ENCODE measurements at regions not wholly inside any gene's neighbourhood (a gene's known extent, or its start where the extent isn't known, plus 50 kb on each side); places are given as distances from the start of the nearest gene placed in this dataset.

DNA sequence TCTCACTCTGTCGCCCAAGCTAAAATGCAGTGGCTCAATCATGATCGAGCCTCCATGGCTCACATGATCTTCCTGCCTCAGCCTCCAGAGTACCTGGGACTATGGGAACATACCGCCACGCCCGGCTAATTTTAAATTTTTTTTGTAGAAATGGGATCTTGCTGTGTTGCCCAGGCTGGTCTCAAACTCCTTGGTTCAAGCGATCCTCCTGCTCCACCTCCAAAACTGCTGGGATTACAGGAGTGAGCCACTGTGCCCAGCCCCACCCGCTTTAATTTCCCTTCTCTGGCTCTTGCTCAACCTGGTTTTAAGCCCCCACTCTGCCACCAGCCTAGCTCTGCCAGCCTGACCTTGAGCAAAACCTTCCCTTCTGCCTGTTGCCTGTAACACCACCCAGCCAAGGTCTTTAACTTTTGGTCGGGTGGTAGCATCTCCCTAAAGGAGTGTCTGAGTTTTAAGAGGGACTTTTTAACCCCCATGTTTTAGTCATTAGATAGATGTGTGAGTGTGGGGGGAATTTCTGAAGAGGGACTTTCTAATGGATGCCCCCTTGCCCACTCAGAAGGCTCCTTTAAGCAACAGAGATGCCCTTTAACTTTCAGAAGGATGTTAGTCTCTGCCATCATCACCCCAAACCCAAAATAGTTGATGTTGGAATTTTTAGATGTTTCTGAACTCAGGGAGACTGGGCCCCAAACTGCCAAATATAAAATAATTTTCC, 71.8 kb upstream of the FOXP4 start:
- DNase-seq: no peak

GRCh38 chr6:41475164-41475563, 71.0 kb upstream of the FOXP4 start:
- no peak for DNase-seq

DNA sequence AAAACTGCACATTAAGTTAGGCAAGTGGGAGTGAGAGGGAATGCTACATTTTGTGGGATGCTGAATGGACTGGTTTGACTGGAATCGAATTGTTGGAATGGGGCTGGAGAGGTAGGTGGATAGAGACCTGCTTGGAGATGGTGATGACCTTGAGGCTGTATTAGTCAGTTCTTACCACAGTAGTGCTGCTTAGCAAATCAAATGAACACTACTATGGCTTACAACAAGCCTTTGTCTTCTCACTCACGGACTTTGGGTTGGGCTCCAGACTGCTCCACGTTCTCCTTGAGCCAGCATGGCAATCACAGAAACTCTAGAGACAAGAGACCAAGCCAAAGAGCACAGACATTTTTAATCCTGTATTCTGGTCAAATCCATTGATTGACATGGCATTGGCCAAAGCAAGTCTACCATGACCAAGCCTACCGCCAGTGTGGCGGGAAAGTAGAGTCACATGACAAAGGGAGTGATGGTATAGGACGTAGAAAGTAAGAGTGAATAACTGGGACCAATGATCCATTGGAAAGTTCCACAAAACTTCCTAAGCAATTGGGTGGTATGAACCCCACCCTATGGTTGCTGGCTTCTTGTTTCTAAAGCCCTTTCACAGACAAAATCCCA, 70.3 kb upstream of the FOXP4 start:
- no peak for DNase-seq

GRCh38 chr6:41476401-41476800, 69.8 kb upstream of the FOXP4 start:
- DNase-seq: no peak

DNA sequence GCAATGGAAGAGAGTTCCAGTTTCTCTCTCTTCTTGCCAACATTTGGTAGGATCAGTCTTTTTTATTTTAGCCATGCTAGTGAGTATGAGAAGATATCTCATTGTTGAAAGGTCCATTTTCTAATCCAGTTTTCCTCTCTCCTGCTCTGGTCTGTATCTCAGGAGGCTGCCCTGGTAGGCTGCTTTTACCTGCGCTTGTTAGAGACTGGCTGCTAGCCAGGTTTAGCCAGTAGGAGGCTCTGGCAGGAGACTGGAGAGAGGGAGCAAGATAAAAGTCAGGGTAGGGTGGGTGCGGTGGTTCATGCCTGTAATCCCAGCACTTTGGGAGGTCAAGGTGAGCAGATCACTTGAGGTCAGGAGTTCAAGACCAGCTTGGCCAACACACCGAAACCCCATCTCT, 68.6 kb upstream of the FOXP4 start:
- no peak for DNase-seq

DNA sequence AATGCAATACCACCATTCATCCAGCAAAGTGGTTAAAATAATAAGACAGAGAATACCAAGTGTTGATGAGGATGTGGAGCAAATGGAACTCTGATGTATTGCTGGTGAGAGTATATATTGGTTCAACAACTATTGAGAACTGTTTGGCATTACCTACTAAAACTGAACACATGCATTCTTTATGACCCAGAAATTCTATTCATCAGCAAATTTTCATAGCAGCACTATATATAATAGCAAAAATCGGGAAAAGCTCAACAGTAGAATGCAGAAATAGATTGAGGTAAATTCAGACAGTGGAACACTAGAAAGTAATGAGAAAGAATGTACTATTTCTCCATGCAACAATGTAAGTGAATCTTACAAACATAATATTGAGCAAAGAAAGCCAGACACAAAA, 62.2 kb upstream of the FOXP4 start:
- no peak for DNase-seq

DNA sequence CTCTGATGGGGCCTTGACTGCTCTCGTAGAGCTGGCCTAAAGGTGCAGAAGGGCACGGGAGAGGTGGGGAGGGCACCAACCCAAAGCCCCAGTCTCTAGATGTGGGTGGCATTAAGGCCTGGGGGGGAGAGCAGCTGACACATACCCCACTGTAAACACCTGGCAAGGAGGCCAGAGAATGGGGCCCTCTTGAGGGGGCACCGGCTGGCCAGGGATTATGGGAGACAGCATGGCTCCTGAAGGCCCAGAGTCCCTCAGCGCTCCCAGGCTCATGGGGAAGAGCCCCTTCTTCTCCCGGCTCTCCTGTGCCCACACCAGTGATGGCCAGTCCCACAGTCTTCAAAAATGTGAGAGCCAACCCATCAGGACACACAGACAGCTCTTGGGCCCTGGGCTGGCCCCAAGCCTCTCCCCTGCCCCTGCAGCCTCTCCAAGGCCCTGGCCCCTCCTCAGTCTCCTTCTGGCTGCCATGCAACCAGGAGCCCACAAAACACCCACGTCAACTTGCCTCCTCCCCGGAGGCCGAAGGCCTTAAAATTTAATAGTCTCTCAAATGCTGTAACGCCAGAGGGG, 58.2 kb upstream of the FOXP4 start:
- DNase-seq: no peak

DNA sequence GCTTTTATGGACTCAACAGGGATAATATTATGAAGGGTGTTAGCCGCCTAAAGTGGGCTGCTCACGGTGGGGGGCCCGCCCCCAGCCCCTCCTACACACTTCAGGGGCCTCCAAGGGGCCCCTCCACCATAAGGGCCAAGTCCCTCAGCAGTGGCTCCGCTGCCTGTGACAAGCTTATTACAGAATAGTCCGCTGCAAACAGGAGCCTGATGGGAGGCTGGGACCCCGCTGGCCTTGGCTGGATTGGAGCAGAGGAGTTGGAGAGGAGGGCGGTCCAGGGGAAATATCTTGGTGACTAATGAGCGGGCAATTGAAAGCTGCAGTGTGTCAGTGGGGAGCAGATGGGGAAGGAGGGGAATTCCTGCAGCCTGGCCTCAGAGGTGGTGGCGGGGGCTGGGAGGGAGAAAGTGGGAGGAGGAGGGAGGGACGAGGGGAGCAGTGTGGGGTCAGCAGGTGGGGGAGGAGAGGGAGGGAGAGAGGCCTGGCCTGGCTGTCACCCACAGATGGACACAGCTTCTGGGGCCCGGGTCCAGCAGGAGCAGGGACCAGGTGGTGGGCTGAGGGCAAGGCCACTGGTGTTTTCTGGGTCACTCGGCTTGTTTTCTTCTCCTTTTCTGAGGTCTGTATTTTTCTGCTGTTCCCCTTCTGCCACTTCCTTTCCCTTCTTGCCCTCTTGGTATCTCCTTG, 57.6 kb upstream of the FOXP4 start:
- no peak for DNase-seq

GRCh38 chr6:41489120-41489851, 56.9 kb upstream of the FOXP4 start:
- DNase-seq: no peak

- DNase-seq: no peak
Measured at GRCh38 chr6:41492261-41492891, 53.8 kb upstream of the FOXP4 start.

GRCh38 chr6:41494212-41495110, 51.7 kb upstream of the FOXP4 start:
- DNase-seq: no peak
